Ascending aorta (tissue), 2 donors: ENCODE measurements at regions not wholly inside any gene's neighbourhood (a gene's known extent, or its start where the extent isn't known, plus 50 kb on each side); places are given as distances from the start of the nearest gene placed in this dataset.

Experiments used
- DNase-seq, 2 donors: peaks; one replicate each; pipeline ENCODE4 v3.0.0-alpha.2; 2019; ENCODE audit warnings: low spot score in 2 of 2
- H3K27ac ChIP-seq, 2 donors: fragments of 200-600 bp; sonication (generic); one replicate each; pipeline ENCODE4 v1.5.1; 2016 to 2017; ENCODE audit warnings: mild to moderate bottlenecking in 1 of 2
- H3K27me3 ChIP-seq: fragments of 200-600 bp; sonication (generic); one replicate; pipeline ENCODE4 v1.5.1; 2017
- H3K36me3 ChIP-seq, 2 donors: fragments of 200-600 bp; sonication (generic); one replicate each; pipeline ENCODE4 v1.5.1; 2016
- H3K4me1 ChIP-seq, 2 donors: fragments of 200-600 bp; sonication (generic); one replicate each; pipeline ENCODE4 v1.5.1; 2016 to 2017; ENCODE audit warnings: mild to moderate bottlenecking in 1 of 2
- H3K4me3 ChIP-seq, 2 donors: fragments of 200-600 bp; sonication (generic); one replicate each; pipeline ENCODE4 v1.5.1; 2016 to 2017; ENCODE audit warnings: mild to moderate bottlenecking in 1 of 2
- H3K9me3 ChIP-seq, 2 donors: fragments of 200-600 bp; sonication (generic); one replicate each; pipeline ENCODE4 v1.5.1; 2016
- CTCF ChIP-seq, 3 experiments: fragments of 200-600 bp in 2 of 3; fragments of 450-650 bp in 1 of 3; sonication (generic) in 2 of 3; IDR thresholded peaks; one replicate each; pipeline ENCODE4 v1.5.1; 2016 to 2019; ENCODE audit warnings: antibody characterized with exemption in 3 of 3, mild to moderate bottlenecking in 1 of 3, moderate library complexity in 1 of 3
- intact Hi-C: fragments of 100-400 bp; cut with DNase I; formaldehyde crosslinking; loops from one replicate; pipeline ENCODE4 v1.15.1; 2023

GRCh38 chr16:49050607-49051006, 231.0 kb downstream of the CBLN1 start:
- Histone ChIP-seq H3K9me3 (no peaks in the 10 kb centered on the region), H3K36me3 (no peaks in the 10 kb centered on the region), H3K27me3 (no peaks in the 10 kb centered on the region), H3K27ac (no peak overlapping the region), H3K4me1 (no peaks in the 10 kb centered on the region), H3K4me3 (no peak overlapping the region)
- TF ChIP-seq CTCF (IDR thresholded peaks at IDR 0.05) = no peak
- intact Hi-C loops = no loop called here
- no peak for DNase-seq

DNA sequence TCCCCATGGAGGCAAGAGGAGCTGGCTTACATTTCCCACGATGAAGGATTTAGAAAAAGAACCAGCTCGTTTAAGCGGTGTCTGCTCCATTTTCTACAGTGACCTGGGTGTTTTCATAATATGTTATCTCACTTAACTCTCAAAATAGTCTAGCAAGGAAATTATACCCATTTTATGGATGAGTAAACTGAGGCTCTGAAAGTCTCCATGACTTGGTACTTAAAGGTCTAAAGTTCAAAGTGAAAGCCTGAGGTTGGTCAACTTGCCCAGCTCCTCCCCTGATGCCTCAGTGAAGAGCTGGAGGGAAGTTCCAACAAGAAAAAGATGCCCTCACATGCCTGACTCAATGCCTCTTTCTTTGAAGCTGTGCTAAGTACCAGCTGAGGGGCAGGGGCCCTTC, 232.0 kb downstream of the CBLN1 start:
- Histone ChIP-seq H3K9me3 (no peaks in the 10 kb centered on the region), H3K4me1 (no peaks in the 10 kb centered on the region), H3K36me3 (no peaks in the 10 kb centered on the region), H3K4me3 (no peak overlapping the region), H3K27me3 (no peaks in the 10 kb centered on the region), H3K27ac (no peak overlapping the region)
- intact Hi-C loops = no loop called here
- DNase-seq = no peak
- TF ChIP-seq CTCF (IDR thresholded peaks at IDR 0.05) = no peak

DNA sequence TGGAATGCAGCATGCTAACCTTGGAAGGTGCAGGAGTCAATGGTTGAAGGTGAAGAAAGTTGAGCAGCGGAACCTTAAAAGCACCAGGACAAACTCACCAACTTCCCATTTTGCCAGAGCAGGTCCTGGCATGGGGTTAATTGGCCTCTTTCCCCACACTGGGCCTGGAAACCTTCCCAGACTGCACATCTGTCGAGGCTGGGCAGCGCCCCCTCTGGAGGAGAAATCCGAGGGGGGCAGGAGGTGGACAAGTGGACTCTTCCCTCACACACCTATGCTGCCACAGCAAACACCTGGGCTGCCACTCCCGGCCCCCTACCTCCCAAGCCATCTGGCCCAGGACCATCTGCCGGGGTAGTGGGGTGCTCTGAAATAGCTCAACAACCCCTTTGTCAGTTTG, 232.4 kb downstream of the CBLN1 start:
- intact Hi-C loops = no loop called here
- no peaks in the 10 kb centered on the region for H3K27me3 ChIP-seq
- H3K9me3 ChIP-seq = no peaks in the 10 kb centered on the region
- no peaks in the 10 kb centered on the region for H3K36me3 ChIP-seq
- TF ChIP-seq CTCF (IDR thresholded peaks at IDR 0.05) = no peak
- no peak overlapping the region for H3K4me3 ChIP-seq
- no peak overlapping the region for H3K27ac ChIP-seq
- no peak for DNase-seq
- no peaks in the 10 kb centered on the region for H3K4me1 ChIP-seq

GRCh38 chr16:49048557-49048956, 233.1 kb downstream of the CBLN1 start:
- Histone ChIP-seq H3K9me3 (no peaks in the 10 kb centered on the region), H3K4me1 (no peaks in the 10 kb centered on the region), H3K27me3 (no peaks in the 10 kb centered on the region), H3K36me3 (no peaks in the 10 kb centered on the region), H3K4me3 (no peak overlapping the region), H3K27ac (no peak overlapping the region)
- intact Hi-C loops = no loop called here
- DNase-seq = no peak
- TF ChIP-seq CTCF (IDR thresholded peaks at IDR 0.05) = no peak

- intact Hi-C loops = no loop called here
- no peak overlapping the region for H3K4me3 ChIP-seq
- no peak overlapping the region for H3K27ac ChIP-seq
- no peaks in the 10 kb centered on the region for H3K9me3 ChIP-seq
- TF ChIP-seq CTCF (IDR thresholded peaks at IDR 0.05) = no peak
- DNase-seq = no peak
- H3K4me1 ChIP-seq = no peaks in the 10 kb centered on the region
- no peaks in the 10 kb centered on the region for H3K27me3 ChIP-seq
- no peaks in the 10 kb centered on the region for H3K36me3 ChIP-seq
These were observed 245.5 kb downstream of the CBLN1 start for GRCh38 chr16:49036126-49036525.

- H3K4me1 ChIP-seq = no peaks in the 10 kb centered on the region
- no peak for DNase-seq
- H3K36me3 ChIP-seq = no peaks in the 10 kb centered on the region
- no peak overlapping the region for H3K4me3 ChIP-seq
- no peak for TF ChIP-seq CTCF (IDR thresholded peaks at IDR 0.05)
- H3K27ac ChIP-seq = no peak overlapping the region
- H3K9me3 ChIP-seq = no peaks in the 10 kb centered on the region
- H3K27me3 ChIP-seq = no peaks in the 10 kb centered on the region
- intact Hi-C loops = no loop called here
These were observed 254.2 kb downstream of the CBLN1 start for GRCh38 chr16:49027420-49027819.
